ENCODE measurements at regions not wholly inside any gene's neighbourhood (a gene's known extent, or its start where the extent isn't known, plus 50 kb on each side); places are given as distances from the start of the nearest gene placed in this dataset.

DNA sequence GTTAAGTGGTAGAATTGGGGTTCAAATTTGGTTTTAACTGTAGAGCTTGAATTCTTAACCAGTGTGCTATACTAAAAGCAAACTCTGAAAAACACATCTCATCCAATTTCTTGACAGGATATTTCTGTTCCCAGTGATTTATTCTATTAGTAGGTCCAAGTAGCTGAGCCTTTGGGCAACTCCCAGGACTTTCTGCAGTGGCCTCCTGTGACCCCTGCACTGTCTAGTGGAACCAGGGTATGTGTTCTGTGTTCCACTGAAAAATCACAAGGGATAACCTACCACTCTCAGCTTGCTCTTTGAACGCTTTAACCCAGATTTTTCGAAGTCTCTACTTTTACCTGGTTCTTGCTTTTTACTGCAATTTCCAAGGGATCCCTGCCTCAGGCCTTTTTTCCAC is 58.0 kb upstream of the SCOC start:
- TF ChIP-seq, protein P1, sequence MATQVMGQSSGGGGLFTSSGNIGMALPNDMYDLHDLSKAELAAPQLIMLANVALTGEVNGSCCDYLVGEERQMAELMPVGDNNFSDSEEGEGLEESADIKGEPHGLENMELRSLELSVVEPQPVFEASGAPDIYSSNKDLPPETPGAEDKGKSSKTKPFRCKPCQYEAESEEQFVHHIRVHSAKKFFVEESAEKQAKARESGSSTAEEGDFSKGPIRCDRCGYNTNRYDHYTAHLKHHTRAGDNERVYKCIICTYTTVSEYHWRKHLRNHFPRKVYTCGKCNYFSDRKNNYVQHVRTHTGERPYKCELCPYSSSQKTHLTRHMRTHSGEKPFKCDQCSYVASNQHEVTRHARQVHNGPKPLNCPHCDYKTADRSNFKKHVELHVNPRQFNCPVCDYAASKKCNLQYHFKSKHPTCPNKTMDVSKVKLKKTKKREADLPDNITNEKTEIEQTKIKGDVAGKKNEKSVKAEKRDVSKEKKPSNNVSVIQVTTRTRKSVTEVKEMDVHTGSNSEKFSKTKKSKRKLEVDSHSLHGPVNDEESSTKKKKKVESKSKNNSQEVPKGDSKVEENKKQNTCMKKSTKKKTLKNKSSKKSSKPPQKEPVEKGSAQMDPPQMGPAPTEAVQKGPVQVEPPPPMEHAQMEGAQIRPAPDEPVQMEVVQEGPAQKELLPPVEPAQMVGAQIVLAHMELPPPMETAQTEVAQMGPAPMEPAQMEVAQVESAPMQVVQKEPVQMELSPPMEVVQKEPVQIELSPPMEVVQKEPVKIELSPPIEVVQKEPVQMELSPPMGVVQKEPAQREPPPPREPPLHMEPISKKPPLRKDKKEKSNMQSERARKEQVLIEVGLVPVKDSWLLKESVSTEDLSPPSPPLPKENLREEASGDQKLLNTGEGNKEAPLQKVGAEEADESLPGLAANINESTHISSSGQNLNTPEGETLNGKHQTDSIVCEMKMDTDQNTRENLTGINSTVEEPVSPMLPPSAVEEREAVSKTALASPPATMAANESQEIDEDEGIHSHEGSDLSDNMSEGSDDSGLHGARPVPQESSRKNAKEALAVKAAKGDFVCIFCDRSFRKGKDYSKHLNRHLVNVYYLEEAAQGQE (IDR thresholded peaks at IDR 0.05; ENCODE audit: insufficient read depth in 1 of 2, low read depth in 2 of 2, low read length in 1 of 2): no peak
- TF ChIP-seq, protein P2, sequence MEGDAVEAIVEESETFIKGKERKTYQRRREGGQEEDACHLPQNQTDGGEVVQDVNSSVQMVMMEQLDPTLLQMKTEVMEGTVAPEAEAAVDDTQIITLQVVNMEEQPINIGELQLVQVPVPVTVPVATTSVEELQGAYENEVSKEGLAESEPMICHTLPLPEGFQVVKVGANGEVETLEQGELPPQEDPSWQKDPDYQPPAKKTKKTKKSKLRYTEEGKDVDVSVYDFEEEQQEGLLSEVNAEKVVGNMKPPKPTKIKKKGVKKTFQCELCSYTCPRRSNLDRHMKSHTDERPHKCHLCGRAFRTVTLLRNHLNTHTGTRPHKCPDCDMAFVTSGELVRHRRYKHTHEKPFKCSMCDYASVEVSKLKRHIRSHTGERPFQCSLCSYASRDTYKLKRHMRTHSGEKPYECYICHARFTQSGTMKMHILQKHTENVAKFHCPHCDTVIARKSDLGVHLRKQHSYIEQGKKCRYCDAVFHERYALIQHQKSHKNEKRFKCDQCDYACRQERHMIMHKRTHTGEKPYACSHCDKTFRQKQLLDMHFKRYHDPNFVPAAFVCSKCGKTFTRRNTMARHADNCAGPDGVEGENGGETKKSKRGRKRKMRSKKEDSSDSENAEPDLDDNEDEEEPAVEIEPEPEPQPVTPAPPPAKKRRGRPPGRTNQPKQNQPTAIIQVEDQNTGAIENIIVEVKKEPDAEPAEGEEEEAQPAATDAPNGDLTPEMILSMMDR (IDR thresholded peaks at IDR 0.05): no peak
